Superior temporal gyrus (tissue), 1 donor: ENCODE measurements at regions not wholly inside any gene's neighbourhood (a gene's known extent, or its start where the extent isn't known, plus 50 kb on each side); places are given as distances from the start of the nearest gene placed in this dataset.

ENCODE experiments used
- DNase-seq: peaks from one replicate; pipeline ENCODE4 v3.0.0-alpha.2; 2016; ENCODE audit errors: extremely low spot score

DNA sequence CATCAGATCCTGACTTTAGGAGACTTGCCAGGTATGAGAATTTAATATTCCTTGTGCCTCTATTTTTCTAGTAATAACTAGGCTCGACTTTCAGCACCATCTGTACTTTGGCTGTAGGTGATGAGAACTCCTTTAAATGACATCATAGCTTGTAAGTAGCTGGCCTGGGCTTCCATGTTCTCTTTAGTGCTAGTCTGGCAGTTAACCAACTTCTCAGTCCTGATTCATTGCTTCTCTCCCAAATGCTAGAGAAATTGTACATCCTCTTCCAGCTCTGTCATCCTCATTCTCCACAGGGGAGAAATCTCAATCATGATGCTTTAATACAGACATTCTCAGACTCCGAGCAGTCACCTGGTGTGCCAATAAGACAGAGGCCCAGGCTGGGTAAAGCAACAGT is 143.5 kb upstream of the MOCS1 start:
- DNase-seq, result no peak

DNA sequence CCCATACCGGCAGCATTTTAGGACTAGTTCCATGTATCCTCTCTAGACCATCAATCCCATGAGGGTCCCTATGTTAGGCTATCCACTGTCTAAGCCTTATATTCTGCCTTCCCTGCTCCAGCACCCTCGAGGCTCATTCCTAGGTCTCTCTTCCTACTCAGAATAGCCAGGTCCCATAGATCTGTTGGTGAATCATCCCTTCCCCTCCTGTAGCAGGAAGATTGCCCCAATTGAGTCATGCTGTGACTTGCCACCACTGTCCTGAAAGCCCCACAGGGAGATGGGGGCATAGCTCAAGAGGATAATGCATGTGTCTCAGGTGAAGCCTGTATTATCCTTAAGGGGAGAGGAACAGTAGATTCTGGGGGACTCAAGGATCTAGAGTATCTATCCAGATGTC is 143.1 kb upstream of the MOCS1 start:
- DNase-seq, result no peak

DNA sequence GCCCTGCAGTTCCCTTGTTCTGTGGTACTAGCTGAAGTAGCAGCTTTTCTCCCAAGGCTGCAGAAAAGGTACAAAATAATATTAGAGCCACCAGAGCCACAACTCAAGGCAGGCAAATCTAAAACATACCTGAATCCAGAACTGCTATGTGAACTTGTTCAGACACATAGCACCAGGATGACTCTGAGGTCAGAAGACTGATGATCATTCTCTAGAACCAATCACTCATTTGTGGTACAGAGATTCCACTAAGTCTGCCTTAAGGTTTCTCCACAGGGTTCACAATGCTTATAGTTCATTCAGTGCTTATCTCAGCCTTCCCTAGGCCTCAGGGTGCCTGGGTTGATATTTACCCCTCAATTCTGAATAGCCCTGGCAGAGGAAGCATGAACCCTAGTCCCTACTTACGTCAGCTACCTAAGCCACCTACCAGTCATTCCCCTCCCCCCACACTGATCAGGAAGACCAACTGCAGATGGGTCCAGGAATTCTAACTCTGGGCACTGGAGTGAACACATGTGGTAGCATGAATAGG is 140.9 kb upstream of the MOCS1 start:
- DNase-seq, result no peak

DNA sequence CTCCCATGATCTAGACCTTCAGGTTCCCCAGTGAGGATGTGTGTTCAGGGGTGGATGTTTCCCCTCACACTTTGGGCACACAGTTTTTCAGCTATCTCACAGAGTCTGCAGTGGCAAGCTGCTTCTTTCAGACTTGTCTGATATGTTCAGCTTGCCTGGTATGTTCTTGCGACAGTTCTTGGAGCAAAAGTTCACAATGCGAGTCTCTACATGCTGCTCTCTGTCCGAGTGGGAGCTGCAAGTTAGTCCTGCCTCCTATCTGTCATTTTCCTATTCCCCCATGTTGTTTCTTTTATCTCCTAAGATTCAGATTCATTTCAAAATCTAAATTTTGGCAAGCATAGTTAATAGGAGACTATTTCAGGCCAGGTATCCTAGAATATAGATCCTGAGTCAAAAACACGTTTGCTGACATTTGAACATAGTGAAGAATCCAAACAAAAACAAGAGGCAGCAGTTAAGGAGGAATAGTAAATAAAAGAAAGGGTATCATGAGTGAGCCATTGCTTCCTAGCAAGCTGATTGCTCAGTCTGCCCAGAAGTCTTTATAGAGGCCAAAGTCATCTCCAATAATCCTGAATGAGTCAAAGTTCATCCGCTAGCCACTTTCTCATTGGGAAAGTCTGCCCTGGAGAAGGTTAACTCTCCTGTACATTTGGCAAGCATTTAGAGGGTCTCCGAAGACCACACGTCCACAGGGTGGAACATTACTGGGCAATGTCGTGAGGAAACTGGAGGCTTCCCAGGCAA is 140.2 kb upstream of the MOCS1 start:
- DNase-seq, result no peak

DNA sequence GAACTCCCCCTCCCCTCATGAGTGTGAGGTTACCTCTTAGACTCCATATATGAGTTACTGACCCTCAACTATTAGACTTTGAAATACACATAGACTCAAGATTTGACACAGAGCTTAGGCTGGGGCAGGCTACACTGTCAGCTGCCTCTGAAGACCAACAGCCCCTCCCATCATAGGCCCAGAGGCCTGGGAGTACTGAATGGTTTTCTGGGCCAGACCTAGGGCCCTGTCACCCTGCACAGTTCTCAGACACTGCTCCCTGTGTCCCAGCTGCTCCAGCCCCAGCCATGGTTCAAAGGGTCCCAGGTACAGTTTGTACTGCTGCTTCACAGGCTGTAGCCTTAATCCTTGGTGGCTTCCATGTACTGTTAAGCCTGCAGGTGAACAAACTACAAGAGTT is 132.1 kb upstream of the MOCS1 start:
- DNase-seq, result no peak

DNA sequence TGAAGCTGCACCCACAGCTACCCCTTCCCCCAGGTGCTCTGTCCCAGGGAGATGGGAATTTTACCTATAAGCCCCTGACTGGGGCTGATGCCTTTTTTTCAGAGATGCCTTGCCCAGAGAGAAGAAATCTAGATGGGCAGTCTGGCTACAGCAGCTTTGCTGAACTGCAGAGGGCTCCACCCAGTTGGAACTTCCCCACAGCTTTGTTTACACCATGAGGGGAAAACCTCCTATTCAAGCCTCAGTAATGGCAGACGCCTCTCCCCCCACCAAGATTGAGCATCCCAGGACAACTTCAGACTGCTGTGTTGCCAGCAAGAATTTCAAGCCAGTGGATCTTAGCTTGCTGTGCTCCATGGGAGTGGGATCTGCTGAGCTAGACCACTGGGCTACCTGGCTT is 122.6 kb upstream of the MOCS1 start:
- DNase-seq, result no peak

DNA sequence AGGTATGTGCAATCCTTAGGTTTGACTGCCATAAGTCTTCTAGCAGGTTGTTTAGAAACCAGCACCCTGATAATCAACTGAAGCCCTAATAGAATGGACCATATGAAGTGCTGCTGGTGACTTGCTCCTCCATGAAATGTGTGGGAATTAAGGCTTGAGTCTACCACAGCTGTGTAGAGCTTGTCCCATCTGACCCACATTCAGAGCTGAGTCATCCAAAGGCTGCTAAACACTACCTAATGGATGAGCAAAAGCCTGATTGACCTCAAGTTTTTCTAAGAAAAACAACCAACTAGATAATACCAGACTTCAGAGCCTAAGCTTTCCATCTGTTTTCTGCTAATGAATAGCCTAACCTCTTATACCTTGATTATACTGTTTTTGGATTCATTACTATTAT is 120.3 kb upstream of the MOCS1 start:
- DNase-seq, result no peak

DNA sequence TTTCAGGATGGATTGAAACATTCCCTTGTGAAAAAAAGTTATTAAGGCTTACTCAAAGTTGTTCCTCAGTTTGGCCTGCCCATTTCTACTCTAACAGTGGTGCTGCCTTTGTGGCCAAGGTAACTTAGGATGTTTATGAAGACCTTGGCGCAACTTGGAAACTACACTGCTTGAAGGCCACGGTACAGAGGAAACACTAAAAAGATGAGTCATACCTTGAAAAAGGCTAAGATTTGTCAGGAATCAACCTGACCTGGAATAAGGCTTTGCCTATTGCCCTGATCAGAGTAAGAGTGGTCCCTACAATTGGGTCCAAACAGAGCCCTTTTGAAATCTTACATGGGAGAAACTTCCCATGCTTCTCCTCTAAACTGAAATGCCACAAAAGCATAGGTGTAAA is 119.9 kb upstream of the MOCS1 start:
- DNase-seq, result no peak

DNA sequence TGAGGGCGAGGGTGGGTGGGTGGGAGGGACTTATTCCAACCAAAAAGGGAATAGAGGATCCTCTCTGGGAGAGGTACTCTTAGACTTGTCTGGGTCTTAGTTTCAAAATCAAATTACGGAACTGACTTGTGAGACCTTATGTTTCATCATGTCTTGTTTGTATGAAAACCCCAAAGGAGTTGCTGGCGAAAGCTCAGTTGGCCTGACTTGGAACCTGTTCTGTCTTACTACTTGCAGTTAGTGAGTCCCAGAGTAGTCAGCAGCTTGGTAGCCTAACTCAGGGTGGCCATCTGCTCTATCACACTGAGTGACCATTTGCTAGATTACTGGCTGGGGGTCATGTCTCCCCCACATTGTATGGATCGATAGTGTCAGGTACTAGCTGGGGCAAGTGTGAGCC is 114.9 kb upstream of the MOCS1 start:
- DNase-seq, result no peak

DNA sequence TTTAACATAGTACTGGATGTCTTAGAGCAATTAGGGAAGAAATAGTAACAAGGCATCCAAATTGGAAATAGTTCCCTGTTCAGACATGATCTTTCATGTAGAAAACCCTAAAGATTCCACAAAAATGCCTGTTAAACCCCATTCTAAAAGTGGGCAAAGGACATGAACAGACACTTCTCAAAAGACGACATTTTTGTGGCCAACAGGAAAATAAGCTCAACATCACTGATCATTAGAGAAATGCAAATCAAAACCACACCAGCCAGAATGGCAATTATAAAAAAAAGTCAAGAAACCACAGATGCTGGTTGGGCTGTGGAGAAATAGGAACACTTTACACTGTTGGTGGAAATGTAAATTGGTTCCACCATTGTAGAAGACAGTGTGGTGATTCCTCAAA is 109.9 kb upstream of the MOCS1 start:
- no peak for DNase-seq

DNA sequence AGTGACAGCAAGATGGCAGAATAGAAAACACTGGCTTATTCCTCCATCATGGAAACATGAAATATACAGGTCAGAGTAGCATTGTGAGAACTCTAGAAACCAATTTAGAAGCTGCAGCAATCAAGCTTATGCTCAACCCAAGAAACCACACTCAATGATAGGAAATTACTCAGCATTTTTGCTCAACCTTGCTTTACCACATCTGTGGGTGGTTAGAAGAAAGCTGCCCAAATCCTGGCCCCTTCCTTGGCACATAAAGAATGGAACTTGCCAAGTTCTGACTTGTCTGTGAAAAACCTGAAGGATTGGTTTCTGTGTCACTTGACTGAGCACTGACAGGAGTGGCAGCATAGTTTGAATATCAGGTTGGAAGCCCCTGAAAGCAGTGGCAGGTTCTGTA is 108.0 kb upstream of the MOCS1 start:
- no peak for DNase-seq

DNA sequence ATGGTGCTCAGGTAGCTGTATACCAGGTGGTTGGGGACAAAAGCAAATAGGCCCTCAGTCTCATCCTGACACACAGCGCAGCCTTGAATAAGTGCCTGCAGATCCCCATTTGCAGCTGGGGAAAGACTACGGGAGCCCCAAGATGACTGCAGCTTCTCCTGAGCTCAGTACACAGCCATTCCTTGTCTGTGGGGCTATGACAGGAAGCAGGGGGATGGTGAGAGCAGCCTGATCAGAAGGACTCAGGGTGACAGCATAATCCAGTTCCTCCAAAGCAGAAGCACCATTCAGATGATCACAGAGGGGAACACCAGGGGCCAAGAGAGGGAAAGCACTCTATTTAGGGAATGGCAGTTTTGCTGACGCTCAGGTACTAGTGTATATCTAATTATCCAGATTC is 104.8 kb upstream of the MOCS1 start:
- no peak for DNase-seq

DNA sequence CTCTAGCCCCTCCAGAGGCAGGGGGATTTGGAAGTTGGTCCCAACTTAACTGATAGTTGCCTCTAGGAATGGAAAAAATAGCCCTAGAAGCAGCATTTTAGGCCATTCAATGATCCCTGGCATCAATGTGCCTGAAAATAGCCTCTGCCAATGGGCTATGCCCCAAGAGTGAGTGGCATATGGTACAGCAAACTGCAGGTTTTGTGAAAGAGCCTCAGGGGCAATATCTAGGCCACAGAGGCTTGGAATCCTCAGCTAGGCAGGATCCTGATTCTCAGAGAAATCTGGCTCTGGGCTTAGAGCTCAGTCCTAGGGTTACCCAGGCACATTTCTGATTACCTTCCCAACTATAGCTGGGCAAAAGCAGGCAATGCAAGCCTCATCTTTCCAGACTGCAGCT is 104.4 kb upstream of the MOCS1 start:
- DNase-seq, result no peak

DNA sequence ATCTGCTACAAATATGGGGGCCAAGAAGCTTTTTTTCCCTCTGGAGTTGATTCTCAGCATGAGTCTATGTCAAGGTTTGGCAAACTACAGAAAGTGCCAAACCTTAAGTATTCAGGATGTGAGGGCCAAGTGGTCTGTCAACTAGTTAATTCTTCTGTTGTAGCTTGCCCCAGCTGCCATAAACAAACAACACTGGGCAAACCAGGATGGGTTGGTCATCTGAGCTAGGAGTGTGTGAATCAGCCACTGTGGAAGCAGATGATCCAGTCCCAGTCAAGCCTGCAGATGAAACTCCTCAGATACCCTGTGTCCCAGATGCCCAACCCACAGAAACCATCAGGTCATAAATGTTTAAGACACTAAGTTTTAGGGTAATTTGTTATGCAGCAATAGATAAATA is 103.0 kb upstream of the MOCS1 start:
- no peak for DNase-seq

DNA sequence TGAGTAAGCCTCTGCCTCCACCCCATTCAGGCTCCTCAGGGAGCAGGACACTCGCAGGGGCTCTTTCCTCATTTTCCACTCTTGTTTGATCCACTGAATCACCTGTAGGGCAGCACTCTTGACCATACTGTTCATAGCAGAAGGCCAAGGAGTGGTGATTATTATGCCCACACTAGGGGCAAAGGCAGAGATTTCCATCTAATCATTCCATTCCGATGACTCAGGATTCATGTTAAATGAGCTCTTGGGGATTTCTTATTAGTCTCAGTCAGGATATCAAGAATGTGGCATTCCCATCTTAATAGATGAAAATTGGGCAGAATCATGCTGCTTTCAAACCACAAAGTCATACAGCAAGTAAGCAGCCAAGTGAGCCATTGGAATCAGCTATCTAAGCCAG is 101.9 kb upstream of the MOCS1 start:
- DNase-seq, result no peak

DNA sequence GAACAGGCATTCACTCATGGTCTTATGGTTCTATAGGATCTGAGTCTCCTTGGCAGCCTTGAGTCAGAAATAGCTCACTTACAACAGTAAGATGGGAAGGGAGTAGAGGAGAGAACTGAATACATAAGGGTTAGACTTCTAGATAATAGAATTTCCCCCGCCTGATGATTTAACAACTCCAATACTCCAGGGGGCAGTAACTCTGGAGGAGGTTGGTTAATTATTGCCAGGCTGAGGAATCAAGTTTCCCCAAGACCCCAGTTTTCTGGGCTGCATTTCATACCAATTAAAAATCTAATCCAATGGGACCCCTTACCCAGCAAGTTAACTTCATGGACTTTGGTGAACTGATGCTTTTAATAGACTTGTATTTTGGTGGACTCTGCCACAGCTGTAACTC is 94.2 kb upstream of the MOCS1 start:
- no peak for DNase-seq

DNA sequence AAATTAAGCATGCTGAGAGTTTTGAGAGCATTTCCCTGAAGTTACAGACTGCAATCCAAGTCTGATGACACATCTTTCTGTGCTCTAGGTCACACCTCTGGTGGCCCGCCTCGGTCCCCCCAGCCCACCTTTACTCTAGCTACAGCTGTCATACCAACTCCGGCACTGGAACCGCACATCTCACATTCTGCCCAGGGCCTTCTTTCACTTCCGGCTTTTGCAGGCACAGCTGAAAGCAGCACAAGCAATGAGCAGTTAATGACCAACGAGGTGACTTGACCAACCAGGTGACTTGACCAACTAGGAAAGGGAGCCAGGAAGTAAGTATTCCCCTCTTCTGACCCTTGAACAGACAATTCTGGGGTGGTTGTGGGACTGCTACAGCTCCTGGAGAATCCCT is 88.6 kb upstream of the MOCS1 start:
- no peak for DNase-seq

DNA sequence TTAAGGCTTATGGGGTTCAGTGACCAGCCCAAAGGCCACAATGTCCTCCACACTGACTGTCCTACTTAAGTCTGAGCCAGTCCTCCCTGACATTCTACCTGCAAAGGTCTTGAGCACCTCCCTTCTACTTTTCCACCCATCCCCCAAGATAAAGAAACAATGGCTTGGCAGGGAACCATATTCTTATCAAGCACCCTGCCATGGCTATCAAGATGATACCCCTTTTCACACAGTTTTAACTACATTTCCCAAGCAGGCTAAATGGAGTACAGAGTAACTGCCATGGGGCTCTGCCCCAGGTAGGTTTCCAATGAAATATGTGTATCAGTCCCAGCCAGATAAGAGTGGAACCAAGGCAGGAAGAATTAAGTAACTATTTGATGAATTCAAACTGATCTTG is 85.9 kb upstream of the MOCS1 start:
- no peak for DNase-seq

DNA sequence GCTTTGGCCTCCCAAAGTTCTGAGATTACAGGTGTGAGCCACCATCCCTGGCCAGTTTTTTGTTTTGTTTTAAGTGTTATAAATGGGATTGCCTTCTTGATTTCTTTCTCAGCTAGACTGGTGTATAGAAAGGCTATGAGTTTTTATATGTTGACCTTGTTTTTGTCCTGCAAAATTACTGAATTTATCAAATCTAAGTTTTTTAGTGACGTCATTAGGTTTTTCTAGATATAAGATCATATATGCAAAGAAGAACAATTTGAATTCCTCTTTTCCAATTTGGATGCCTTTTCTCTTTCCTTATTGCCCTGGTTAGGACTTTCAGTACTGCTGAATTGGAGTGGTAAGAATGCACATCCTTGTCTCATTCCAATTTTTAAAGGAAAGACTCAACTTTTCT is 81.3 kb upstream of the MOCS1 start:
- DNase-seq, result no peak

DNA sequence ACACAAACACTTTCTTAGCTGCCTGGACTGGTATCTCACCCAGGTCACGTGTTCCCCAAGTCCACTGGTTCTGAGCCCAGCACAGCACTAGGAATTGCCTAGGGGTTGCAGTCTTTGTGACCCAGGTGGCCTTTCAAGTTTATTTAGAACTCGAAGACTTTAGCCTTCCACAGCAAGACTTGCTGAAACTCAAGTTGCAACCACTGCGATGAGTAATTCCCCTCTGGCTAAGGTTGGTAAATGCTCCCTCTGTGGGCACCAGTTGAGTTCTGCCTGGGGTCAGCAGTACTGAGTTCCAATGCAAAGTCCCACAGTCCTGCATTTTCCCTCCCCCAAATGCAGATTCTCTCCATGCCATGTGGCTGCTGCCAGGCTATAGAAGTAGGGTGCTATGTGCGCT is 77.6 kb upstream of the MOCS1 start:
- no peak for DNase-seq

DNA sequence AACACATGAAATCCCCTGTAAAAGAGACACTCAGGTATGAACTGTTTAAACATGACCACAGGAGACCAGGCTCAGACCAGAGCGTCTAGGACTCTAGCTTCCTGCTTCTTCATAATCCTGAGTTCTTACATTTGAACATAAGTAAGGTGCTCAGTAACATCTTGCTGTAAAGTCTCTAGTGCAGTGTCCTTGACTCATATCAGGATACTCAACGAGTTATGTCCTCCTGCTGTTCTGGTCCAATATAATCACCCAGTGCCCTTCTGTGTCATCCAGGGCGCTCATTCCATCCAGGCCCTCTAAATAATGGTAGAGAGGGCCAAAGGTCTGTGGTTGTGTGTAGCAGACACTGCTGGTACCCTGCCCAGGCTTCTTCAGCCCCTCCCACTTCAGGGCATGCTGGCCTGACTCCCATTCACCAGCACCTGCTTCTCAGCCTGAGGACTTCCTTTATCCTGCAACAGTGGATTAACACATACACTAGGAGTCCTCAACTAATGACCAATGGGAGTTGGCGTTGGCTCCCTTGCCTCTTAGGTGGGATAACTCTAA is 66.8 kb upstream of the MOCS1 start:
- DNase-seq, result no peak

DNA sequence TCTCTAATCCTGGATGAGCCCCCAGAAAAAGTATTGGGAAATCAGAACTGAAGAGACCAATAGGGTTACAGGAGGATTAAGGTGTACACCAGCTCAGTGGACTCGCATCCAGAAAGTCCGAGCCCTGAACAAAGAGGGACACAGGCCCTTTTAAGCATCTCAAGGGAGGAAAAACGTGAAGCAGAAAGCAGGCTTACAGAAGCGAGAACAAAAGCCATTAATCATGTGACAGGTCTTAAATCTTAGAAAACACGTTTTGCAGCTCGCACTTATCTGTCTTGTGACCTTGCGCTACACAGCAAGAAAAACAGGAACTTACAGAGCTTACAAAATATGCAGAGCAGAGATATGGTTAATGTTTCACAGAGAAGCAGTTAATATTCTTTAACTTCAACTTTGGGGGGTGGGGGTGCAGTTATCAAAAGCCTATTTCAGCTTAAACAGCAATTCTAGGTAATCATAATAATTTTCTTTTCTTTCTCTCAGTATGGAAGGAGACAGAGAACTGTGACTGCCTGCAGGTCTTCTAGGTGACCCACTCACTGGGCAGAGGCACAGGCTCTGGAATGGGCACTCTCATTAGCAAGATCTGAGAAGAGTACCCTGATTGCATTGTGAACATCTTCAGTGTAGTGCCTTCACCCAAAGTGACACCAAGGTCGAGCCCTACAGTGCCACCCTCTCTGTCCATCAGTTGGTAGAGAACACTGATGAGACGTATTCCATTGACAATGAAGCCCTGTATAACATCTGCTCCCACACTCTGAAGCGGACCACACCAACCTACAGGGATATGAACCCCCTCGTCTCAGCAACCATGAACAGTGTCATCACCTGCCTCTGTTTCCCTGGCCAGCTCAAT is 65.0 kb upstream of the MOCS1 start:
- DNase-seq, result no peak

DNA sequence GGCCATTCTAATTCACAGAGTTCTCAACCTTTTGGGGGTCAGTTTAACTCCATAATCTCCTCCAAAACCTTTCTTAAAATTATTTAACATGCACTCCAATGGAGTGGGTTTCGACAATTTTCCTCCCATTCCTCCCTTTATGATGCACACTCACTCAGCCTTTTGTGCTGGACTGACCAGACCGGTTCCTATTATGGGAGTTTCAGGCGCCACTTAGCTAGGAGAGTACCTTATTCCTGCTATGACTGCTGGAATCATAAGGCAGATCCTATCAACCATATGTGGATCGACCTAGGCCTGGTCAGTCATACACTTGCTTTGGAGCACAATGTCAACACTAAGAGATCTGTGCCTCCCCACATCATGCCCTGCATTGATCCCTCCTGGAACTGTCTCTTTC is 63.9 kb upstream of the MOCS1 start:
- no peak for DNase-seq
